Loucy (cell line): ENCODE measurements at regions not wholly inside any gene's neighbourhood (a gene's known extent, or its start where the extent isn't known, plus 50 kb on each side); places are given as distances from the start of the nearest gene placed in this dataset.

Source experiments
- H2AFZ ChIP-seq: fragments of 200-600 bp; sonication (generic); 2 replicates; pipeline ENCODE4 v1.6.0; 2016; ENCODE audit warnings: antibody characterized with exemption, mild to moderate bottlenecking, low read length, moderate library complexity
- H3F3A ChIP-seq: fragments of 200-600 bp; 2 replicates; pipeline ENCODE4 v1.6.0; 2016; ENCODE audit warnings: antibody characterized with exemption, low read depth, mild to moderate bottlenecking
- H3K27me3 ChIP-seq: fragments of 200-600 bp; sonication (generic); 2 replicates; pipeline ENCODE4 v1.6.1; 2014; ENCODE audit warnings: low read length, mild to moderate bottlenecking; ENCODE audit not compliant: insufficient read depth, poor library complexity, severe bottlenecking
- H3K36me3 ChIP-seq: fragments of 200-600 bp; sonication (generic); 2 replicates; pipeline ENCODE4 v1.6.1; 2016; ENCODE audit warnings: low read length; ENCODE audit not compliant: insufficient read depth
- H3K4me1 ChIP-seq: fragments of 200-600 bp; sonication (generic); 2 replicates; pipeline ENCODE4 v1.5.1; 2014; ENCODE audit warnings: low read length, mild to moderate bottlenecking; ENCODE audit not compliant: insufficient read depth, poor library complexity, severe bottlenecking
- H3K4me2 ChIP-seq: fragments of 200-600 bp; sonication (generic); 2 replicates; pipeline ENCODE4 v1.6.0; 2014; ENCODE audit warnings: antibody characterized with exemption, low read length, low read depth, mild to moderate bottlenecking; ENCODE audit not compliant: poor library complexity, severe bottlenecking
- H3K4me3 ChIP-seq: fragments of 200-600 bp; sonication (generic); 2 replicates; pipeline ENCODE4 v1.5.1; 2014; ENCODE audit warnings: low read length, mild to moderate bottlenecking, mixed read lengths; ENCODE audit not compliant: poor library complexity, severe bottlenecking
- H3K79me2 ChIP-seq: fragments of 200-600 bp; sonication (generic); 2 replicates; pipeline ENCODE4 v1.6.1; 2014; ENCODE audit warnings: low read length; ENCODE audit not compliant: insufficient read depth
- H3K9ac ChIP-seq: fragments of 200-600 bp; sonication (generic); 2 replicates; pipeline ENCODE4 v1.6.0; 2014; ENCODE audit warnings: mild to moderate bottlenecking, low read depth, low read length, moderate library complexity; ENCODE audit not compliant: poor library complexity, severe bottlenecking
- H3K9me2 ChIP-seq: fragments of 200-600 bp; sonication (generic); replicated peaks from 2 replicates; pipeline ENCODE4 v1.6.1; 2016; ENCODE audit warnings: low read depth, low read length, mixed read lengths
- H3K9me3 ChIP-seq: fragments of 200-600 bp; sonication (generic); 2 replicates; pipeline ENCODE4 v1.6.1; 2014; ENCODE audit warnings: mild to moderate bottlenecking, antibody characterized with exemption, low read length, low read depth; ENCODE audit not compliant: insufficient read depth
- H4K20me1 ChIP-seq: fragments of 200-600 bp; sonication (generic); 2 replicates; pipeline ENCODE4 v1.6.0; 2014; ENCODE audit warnings: antibody characterized with exemption, low read length, mild to moderate bottlenecking; ENCODE audit not compliant: insufficient read depth, poor library complexity, severe bottlenecking
- EZH2phosphoT487 ChIP-seq: fragments of 200-600 bp; IDR thresholded peaks from 2 replicates; pipeline ENCODE4 v1.6.1; 2018; ENCODE audit warnings: antibody characterized with exemption, mild to moderate bottlenecking, moderate library complexity, borderline replicate concordance
- TF ChIP-seq, protein P1 (sequence below): fragments of 200-600 bp; sonication (generic); conservative IDR thresholded peaks from 2 replicates; pipeline ENCODE4 v1.5.1; 2014; ENCODE audit warnings: mild to moderate bottlenecking, antibody characterized with exemption, low read length

DNA sequence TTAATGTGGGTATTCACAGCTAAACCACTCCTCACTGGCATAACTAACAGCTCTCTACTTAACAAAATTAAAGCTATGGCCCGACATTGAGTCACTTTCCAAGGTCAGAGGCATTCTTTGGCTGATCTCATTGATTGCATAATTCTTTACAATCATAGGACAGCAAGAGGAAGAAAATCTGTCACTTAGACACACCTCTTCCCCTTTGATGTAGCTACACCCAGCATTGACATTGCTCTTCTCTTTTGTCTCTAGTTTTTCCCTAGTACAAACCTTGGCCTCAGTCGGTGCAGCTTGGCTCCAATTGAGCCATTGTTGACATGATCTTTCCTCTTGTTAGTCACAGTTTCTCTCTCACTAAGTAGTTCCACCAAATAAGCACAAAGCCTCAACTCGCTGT, 313.3 kb upstream of the ACTRT1 start:
- Histone ChIP-seq H4K20me1 (no peaks in the 10 kb centered on the region), H3K9me3 (no peaks in the 10 kb centered on the region), H3K36me3 (no peaks in the 10 kb centered on the region), H3K27me3 (no peaks in the 10 kb centered on the region), H3K9me2 (no peaks in the 10 kb centered on the region), H3K9ac (no peak overlapping the region), H3K79me2 (no peaks in the 10 kb centered on the region), H3F3A (no peaks in the 10 kb centered on the region), H3K4me3 (no peak overlapping the region), H3K4me1 (no peaks in the 10 kb centered on the region), H3K4me2 (no peak overlapping the region), H2AFZ (no peak overlapping the region)
- TF ChIP-seq, protein P1, sequence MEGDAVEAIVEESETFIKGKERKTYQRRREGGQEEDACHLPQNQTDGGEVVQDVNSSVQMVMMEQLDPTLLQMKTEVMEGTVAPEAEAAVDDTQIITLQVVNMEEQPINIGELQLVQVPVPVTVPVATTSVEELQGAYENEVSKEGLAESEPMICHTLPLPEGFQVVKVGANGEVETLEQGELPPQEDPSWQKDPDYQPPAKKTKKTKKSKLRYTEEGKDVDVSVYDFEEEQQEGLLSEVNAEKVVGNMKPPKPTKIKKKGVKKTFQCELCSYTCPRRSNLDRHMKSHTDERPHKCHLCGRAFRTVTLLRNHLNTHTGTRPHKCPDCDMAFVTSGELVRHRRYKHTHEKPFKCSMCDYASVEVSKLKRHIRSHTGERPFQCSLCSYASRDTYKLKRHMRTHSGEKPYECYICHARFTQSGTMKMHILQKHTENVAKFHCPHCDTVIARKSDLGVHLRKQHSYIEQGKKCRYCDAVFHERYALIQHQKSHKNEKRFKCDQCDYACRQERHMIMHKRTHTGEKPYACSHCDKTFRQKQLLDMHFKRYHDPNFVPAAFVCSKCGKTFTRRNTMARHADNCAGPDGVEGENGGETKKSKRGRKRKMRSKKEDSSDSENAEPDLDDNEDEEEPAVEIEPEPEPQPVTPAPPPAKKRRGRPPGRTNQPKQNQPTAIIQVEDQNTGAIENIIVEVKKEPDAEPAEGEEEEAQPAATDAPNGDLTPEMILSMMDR: no peak
- TF ChIP-seq EZH2phosphoT487: no peak

DNA sequence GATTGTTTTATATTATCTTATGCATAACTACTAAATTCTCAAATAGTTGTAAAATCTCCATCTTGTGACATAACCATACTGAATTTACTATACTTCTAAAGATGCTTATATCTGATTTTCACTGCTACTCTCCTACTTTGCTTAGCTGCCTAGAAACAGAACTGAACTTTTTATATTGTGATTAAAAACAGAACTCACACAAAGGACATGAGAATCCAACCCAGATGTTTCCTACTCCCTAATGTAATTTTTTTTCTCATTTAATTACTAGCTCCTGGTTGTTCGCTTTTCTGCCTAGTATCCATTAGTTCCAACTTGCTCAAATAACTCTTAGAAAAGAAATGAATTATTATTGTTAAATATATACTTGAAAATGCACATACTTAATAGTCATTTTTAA, 283.5 kb upstream of the ACTRT1 start:
- Histone ChIP-seq H4K20me1 (no peaks in the 10 kb centered on the region), H2AFZ (no peak overlapping the region), H3K36me3 (no peaks in the 10 kb centered on the region), H3K27me3 (no peaks in the 10 kb centered on the region), H3K4me2 (no peak overlapping the region), H3K9me2 (no peaks in the 10 kb centered on the region), H3K4me3 (no peak overlapping the region), H3K79me2 (no peaks in the 10 kb centered on the region), H3K4me1 (no peaks in the 10 kb centered on the region), H3F3A (no peaks in the 10 kb centered on the region), H3K9ac (no peak overlapping the region), H3K9me3 (no peaks in the 10 kb centered on the region)
- TF ChIP-seq, protein P1: no peak
- no peak for TF ChIP-seq EZH2phosphoT487

DNA sequence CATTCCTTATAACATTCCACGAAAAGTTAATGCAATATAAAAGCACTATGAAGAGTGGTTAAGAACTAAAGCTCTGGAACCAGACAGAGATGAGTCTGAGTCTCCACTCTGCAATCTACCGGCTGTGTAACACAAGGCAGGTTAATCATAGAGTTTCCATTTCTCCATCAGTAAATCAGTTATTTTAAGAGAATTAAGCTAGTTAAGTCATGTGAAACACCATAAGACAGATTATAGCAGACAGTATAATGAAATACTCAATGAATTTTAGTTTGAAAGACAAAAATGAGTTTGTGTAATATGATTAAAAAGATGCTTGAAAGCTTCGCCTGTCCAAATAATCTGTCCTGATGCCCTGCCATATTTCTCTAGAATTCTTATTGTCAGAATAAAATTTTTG, 282.6 kb upstream of the ACTRT1 start:
- no peaks in the 10 kb centered on the region for H3K4me1 ChIP-seq
- no peaks in the 10 kb centered on the region for H3K79me2 ChIP-seq
- H3K36me3 ChIP-seq: no peaks in the 10 kb centered on the region
- H3K9ac ChIP-seq: no peak overlapping the region
- no peak for TF ChIP-seq EZH2phosphoT487
- TF ChIP-seq, protein P1: no peak
- no peak overlapping the region for H3K4me3 ChIP-seq
- no peak overlapping the region for H2AFZ ChIP-seq
- H3K4me2 ChIP-seq: no peak overlapping the region
- no peaks in the 10 kb centered on the region for H4K20me1 ChIP-seq
- no peaks in the 10 kb centered on the region for H3K27me3 ChIP-seq
- H3F3A ChIP-seq: no peaks in the 10 kb centered on the region
- H3K9me2 ChIP-seq: no peaks in the 10 kb centered on the region
- no peaks in the 10 kb centered on the region for H3K9me3 ChIP-seq
